Right ventricle myocardium inferior (tissue), 1 donor: ENCODE measurements at regions not wholly inside any gene's neighbourhood (a gene's known extent, or its start where the extent isn't known, plus 50 kb on each side); places are given as distances from the start of the nearest gene placed in this dataset.

Experiments used
- ATAC-seq: fragments of 200-7000 bp; cut with Tn5 transposase; one replicate; pipeline ENCODE4 v1.9.1; 2020; ENCODE audit warnings: mild to moderate bottlenecking, moderate library complexity
- DNase-seq: peaks from one replicate; pipeline ENCODE4 v3.0.0; 2021; ENCODE audit errors: missing footprints
- intact Hi-C: fragments of 100-400 bp; cut with DNase I; formaldehyde crosslinking; loops from one replicate; pipeline ENCODE4 v1.11.0; 2022
- donor health status: DM: no; HTN: yes; CAD: no; lungs with severe emphysema.

- DNase-seq, result peak; percentile 61
- intact Hi-C loops, result no loop called here
- ATAC-seq, result no peak
Measured at GRCh38 chr2:36088716-36089328, 266.8 kb upstream of the CRIM1 start.

GRCh38 chr2:36087344-36087743 is 268.2 kb upstream of the CRIM1 start:
- intact Hi-C loops, result no loop called here
- ATAC-seq (no peak), DNase-seq (no peak)

- intact Hi-C loops, result no loop called here
- ATAC-seq (no peak), DNase-seq (no peak)
Measured at GRCh38 chr2:36079793-36080192, 275.8 kb upstream of the CRIM1 start.

GRCh38 chr2:36074008-36074407 is 281.6 kb upstream of the CRIM1 start:
- no peak for ATAC-seq
- intact Hi-C loops, result no loop called here
- DNase-seq, result no peak

- no peak for ATAC-seq
- intact Hi-C loops, result no loop called here
- DNase-seq, result no peak
Measured at GRCh38 chr2:36071698-36072097, 283.9 kb upstream of the CRIM1 start.

GRCh38 chr2:36069074-36069473 is 286.5 kb upstream of the CRIM1 start:
- ATAC-seq (no peak), DNase-seq (no peak)
- intact Hi-C loops, result no loop called here

- ATAC-seq (no peak), DNase-seq (no peak)
- intact Hi-C loops, result no loop called here
Measured at GRCh38 chr2:36068086-36068485, 287.5 kb upstream of the CRIM1 start.

- DNase-seq, result no peak
- ATAC-seq, result no peak
- intact Hi-C loops, result no loop called here
Measured at GRCh38 chr2:36060133-36060532, 295.4 kb upstream of the CRIM1 start.

GRCh38 chr2:36059691-36060090 is 295.9 kb upstream of the CRIM1 start:
- DNase-seq (no peak), ATAC-seq (no peak)
- intact Hi-C loops, result no loop called here

GRCh38 chr2:36058953-36059352 is 296.6 kb upstream of the CRIM1 start:
- intact Hi-C loops, result no loop called here

GRCh38 chr2:36058076-36058475 is 297.5 kb upstream of the CRIM1 start:
- DNase-seq, result no peak
- no peak for ATAC-seq
- intact Hi-C loops, result no loop called here

More at GRCh38 chr2:36058953-36059352, 296.6 kb upstream of the CRIM1 start:
- DNase-seq, result no peak
- ATAC-seq, result no peak

GRCh38 chr2:36052819-36053218 is 302.8 kb upstream of the CRIM1 start:
- intact Hi-C loops, result no loop called here
- ATAC-seq, result no peak
- DNase-seq, result no peak

- intact Hi-C loops, result no loop called here
- no peak for DNase-seq
- no peak for ATAC-seq
Measured at GRCh38 chr2:36044411-36044810, 311.2 kb upstream of the CRIM1 start.

- intact Hi-C loops, result no loop called here
- no peak for ATAC-seq
- no peak for DNase-seq
Measured at GRCh38 chr2:36035137-36035536, 320.4 kb upstream of the CRIM1 start.

GRCh38 chr2:36032046-36032445 is 323.5 kb upstream of the CRIM1 start:
- no peak for ATAC-seq
- DNase-seq, result no peak
- intact Hi-C loops, result no loop called here

GRCh38 chr2:36031471-36031870 is 324.1 kb upstream of the CRIM1 start:
- DNase-seq (no peak), ATAC-seq (no peak)
- intact Hi-C loops, result no loop called here

- no peak for ATAC-seq
- intact Hi-C loops, result no loop called here
- no peak for DNase-seq
Measured at GRCh38 chr2:36027616-36028015, 328.0 kb upstream of the CRIM1 start.

GRCh38 chr2:36013064-36013463 is 342.5 kb upstream of the CRIM1 start:
- ATAC-seq (no peak), DNase-seq (no peak)
- intact Hi-C loops, result no loop called here

- intact Hi-C loops, result no loop called here
- DNase-seq, result no peak
Measured at GRCh38 chr2:36006444-36006843, 349.1 kb upstream of the CRIM1 start.

GRCh38 chr2:36002941-36003340 is 352.6 kb upstream of the CRIM1 start:
- intact Hi-C loops, result no loop called here
- no peak for DNase-seq
- no peak for ATAC-seq

More at GRCh38 chr2:36006444-36006843, 349.1 kb upstream of the CRIM1 start:
- no peak for ATAC-seq

- intact Hi-C loops, result no loop called here
- DNase-seq, result no peak
- ATAC-seq, result no peak
Measured at GRCh38 chr2:35997488-35997887, 358.1 kb upstream of the CRIM1 start.
